ENCODE measurements at regions not wholly inside any gene's neighbourhood (a gene's known extent, or its start where the extent isn't known, plus 50 kb on each side); places are given as distances from the start of the nearest gene placed in this dataset.
"Not testable (repeated sequence)": the region's sequence is repeated elsewhere in the genome, so short reads cannot be mapped to it uniquely, and the experiment has no call there.

- DNase-seq (ENCODE audit: low read depth in 3 of 3, low spot score in 2 of 3), result no peak
Measured at GRCh38 chr12:4158306-4158705, 115.3 kb upstream of the CCND2 start.

- DNase-seq (ENCODE audit: low read depth in 3 of 3, low spot score in 2 of 3), result no peak
Measured at GRCh38 chr12:4157122-4157521, 116.4 kb upstream of the CCND2 start.

GRCh38 chr12:4156317-4156716, 117.2 kb upstream of the CCND2 start:
- DNase-seq (ENCODE audit: low read depth in 3 of 3, low spot score in 2 of 3), result no peak

DNA sequence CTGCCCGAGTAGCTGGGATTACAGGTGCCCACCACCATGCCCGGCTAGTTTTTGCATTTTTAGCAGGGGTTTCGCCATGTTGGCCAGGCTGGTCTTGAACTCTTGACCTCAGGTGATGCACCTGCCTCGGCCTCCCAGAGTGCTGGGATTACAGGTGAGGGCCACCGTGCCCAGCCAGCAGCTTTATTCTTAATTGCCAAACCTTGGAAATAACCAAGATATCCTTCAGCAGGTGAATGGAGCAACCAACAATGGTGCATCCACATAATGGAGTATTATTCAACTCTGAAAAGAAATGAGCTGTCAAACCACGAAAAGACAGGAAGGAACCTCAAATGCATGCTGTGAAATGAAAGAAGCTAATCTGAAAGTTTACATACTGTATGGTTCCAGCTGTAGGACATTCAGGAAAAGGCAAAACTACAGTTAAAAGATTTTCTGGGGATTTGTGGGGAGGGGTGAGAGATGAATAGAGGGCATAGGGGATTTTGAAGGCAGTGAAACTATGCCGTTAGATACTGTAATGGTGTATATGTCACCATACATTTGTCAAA, 118.8 kb upstream of the CCND2 start:
- DNase-seq (ENCODE audit: low read depth in 3 of 3, low spot score in 2 of 3), result no peak

GRCh38 chr12:4153343-4153892, 120.1 kb upstream of the CCND2 start:
- DNase-seq (ENCODE audit: low read depth in 3 of 3, low spot score in 2 of 3), result no peak

DNA sequence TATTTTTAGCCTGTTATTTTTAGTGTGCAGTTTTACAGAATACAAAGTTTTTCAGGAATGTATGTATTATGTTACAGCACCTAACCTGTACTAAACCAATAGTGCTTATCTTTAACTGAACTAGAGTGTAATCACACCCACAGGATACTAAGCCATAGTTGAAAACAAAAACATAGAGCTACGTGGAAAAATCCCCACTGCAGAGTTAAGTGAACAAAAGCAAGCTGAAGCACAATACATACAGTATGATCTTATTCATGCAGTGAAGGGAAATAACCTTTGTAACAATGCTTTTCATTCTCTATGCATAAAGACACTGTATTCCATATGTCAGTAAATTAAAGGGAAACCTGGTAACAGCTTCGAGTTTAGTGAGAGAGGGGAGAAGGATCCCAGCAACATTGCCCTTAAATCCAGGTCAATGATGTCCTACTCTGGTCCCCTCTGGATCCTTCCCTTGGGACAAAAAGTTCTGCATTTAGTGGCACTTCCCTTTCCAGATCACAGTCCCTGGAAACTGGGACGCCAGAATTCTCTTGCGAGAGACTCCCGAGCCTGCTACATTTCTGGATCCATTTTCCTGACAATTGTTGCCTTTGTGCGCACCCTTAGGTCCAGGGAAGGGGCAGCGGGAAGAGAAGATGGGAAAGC, 121.3 kb upstream of the CCND2 start:
- no peak for DNase-seq (ENCODE audit: low read depth in 3 of 3, low spot score in 2 of 3)

DNA sequence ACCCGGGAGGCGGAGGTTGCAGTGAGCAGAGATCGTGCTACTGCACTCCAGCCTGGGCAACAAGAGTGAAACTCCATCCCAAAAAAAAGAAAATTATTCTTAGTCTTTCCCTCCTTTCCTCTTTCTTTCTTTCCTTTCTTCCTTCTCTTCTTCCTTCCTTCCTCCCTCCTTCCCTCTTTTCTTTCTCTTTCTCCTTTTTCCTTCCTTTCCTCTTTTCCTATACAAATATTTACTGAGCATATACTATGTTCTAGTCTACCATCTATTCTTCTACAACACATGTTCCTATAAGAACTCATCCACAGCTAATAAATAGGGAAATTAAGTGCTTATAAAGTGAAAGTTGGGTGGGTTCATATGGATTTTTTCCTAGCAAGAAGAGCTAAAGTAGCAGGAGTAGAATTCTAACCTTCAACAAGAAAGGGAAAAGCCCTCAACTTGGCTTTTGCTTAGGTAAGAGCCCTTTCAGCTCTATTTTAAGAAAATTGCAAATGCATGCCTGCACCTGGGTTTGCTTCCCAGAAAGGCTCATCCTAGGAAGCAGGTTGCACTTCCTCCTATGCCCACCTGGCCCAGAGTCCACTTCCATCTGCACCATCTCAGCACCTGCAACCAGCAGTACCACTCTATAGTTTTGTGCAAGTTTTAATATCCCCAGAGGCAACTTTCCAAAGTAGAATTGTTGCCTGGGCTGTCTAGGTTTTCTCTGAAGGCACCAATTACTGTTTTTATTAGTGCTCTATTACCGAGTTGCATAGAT, 122.0 kb upstream of the CCND2 start:
- no peak for DNase-seq (ENCODE audit: low read depth in 3 of 3, low spot score in 2 of 3)

GRCh38 chr12:4150355-4150754, 123.2 kb upstream of the CCND2 start:
- DNase-seq (ENCODE audit: low read depth in 3 of 3, low spot score in 2 of 3), result not testable (repeated sequence)

GRCh38 chr12:4148418-4149056, 125.0 kb upstream of the CCND2 start:
- no peak for DNase-seq (ENCODE audit: low read depth in 3 of 3, low spot score in 2 of 3)

GRCh38 chr12:4147031-4147481, 126.5 kb upstream of the CCND2 start:
- DNase-seq (ENCODE audit: low read depth in 3 of 3, low spot score in 2 of 3), result no peak

DNA sequence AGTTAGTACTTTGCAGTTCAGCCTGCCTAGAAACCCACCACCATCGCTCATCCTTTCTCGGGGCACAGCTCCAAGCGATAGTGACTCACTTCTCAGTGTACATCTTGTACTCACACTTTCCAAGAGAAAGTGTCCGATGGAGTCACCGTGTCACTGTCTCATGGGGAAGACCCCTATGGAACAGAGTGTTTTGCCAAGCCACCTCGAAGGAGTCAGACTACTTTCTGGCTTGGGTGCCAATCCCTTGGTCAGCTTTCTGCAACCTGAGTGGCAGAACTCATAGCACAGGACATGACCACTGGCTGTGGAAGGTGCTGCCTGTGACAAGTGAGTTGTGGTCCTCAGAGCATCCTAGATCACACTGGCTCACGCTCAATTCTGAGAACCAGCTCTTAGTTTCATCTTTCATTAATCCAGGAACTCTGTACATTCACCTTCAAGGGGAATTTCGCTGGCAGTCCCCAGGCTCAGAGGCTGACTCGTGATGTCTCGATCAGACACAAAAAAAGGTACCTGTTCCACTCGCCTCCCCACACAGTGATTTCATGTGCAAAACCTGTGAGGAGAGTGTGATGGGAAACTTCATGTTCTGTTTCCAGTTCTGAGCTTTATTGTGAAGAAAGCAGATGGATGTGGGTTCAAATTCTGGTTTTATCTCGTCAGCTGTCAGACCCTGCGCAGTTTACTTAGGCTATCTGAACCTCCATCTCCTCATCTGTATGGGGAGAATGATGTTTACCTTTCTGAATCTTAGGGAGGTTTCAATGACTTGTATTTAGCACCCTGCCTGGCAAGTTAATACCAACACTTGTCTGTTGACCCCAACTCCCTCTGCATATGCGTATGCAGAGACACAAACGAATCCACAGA, 127.3 kb upstream of the CCND2 start:
- DNase-seq (ENCODE audit: low read depth in 3 of 3, low spot score in 2 of 3), result no peak

DNA sequence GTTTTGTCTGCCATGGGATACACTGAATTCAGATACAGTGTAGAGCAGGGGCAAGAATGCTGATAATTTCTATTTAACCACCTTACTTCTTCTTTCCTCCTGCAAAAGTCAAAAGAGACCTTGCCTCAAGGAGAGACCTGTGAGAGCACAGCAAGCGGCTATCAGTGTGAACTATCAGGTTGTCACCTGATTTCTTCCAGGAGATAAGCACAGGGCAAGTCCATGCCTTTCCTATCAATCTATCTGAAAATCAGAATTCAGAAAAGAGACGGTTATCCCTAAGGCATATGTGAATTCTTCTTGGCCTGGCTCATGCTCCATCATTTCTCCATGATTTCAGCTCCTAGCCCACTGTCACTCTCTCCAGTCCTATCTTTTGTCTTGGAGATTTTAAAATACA, 128.9 kb upstream of the CCND2 start:
- no peak for DNase-seq (ENCODE audit: low read depth in 3 of 3, low spot score in 2 of 3)

DNA sequence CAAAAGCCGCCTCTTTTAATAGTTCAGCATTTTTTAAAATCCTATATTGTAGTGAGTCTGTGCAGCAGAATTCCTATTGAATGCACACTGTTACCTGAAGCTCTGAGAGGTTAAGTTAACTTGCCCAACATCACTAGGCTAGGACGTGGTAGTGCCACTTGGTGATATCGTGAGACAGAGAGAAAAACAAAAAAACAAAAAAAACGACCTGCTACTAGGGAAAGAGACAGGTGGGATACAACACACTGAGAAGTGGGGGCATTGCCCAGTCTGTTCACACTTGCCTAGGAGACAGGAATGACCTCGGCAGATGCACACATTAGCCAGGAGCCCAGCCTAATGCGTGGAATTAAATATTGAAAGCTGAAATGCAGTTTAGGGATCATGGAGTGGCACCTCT, 129.7 kb upstream of the CCND2 start:
- DNase-seq (ENCODE audit: low read depth in 3 of 3, low spot score in 2 of 3), result no peak

- no peak for DNase-seq (ENCODE audit: low read depth in 3 of 3, low spot score in 2 of 3)
Measured at GRCh38 chr12:4141348-4142270, 132.0 kb upstream of the CCND2 start.

- DNase-seq (ENCODE audit: low read depth in 3 of 3, low spot score in 2 of 3), result no peak
Measured at GRCh38 chr12:4140581-4141301, 132.8 kb upstream of the CCND2 start.

DNA sequence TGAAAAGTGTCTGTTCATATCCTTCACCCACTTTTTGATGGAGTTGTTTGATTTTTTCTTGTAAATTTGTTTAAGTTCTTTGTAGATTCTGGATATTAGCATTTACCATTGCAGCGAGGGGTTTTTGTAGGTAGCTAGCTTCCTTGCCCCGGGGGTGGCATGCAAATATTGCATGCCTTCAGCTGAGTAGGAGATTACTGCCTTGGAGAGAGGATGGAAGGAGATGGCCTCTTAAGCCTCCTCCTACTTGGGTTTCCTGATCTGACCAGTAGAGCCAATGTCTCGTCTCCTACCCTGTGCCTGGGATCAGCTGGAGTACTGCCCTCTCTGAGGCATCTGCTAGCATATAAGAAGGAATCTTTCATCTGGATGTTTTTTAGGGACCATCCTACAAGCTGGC, 134.4 kb upstream of the CCND2 start:
- no peak for DNase-seq (ENCODE audit: low read depth in 3 of 3, low spot score in 2 of 3)

DNA sequence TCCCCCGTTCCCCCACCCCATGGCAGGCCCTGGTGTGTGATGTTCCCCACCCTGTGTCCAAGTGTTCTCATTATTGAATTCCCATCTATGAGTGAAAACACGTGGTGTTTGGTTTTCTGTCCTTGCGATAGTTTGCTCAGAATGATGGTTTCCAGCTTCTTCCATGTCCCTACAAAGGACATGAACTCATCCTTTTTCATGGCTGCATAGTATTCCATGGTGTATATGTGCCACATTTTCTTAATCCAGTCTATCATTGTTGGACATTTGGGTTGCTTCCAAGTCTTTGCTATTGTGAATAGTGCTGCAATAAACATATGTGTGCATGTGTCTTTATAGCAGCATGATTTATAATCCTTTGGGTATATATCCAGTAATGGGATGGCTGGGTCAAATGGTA, 135.0 kb upstream of the CCND2 start:
- DNase-seq (ENCODE audit: low read depth in 3 of 3, low spot score in 2 of 3), result not testable (repeated sequence)

- no peak for DNase-seq (ENCODE audit: low read depth in 3 of 3, low spot score in 2 of 3)
Measured at GRCh38 chr12:4138051-4138450, 135.5 kb upstream of the CCND2 start.

- no peak for DNase-seq (ENCODE audit: low read depth in 3 of 3, low spot score in 2 of 3)
Measured at GRCh38 chr12:4137441-4137840, 136.1 kb upstream of the CCND2 start.

Data from right renal cortex interstitium (tissue), 3 donors.